ENCODE measurements at regions not wholly inside any gene's neighbourhood (a gene's known extent, or its start where the extent isn't known, plus 50 kb on each side); places are given as distances from the start of the nearest gene placed in this dataset.

- Histone ChIP-seq H3K27ac (no peak overlapping the region), H3K27me3 (no peaks in the 10 kb centered on the region), H3K4me1 (no peaks in the 10 kb centered on the region), H3K36me3 (no peaks in the 10 kb centered on the region), H3K4me3 (no peak overlapping the region), H3K9me3 (no peaks in the 10 kb centered on the region)
- TF ChIP-seq POLR2A (IDR thresholded peaks at IDR 0.05) (no peak), CTCF (IDR thresholded peaks at IDR 0.05) (no peak)
- intact Hi-C loops (cut with DNase I): no loop called here
- no peak for DNase-seq
- ATAC-seq: no peak
- WGBS (ENCODE audit: insufficient coverage, low coverage, low lambda C conversion rate, missing lambda C conversion rate): 27% methylated on average over 5 of the region's 5 CpGs
These were observed 922.9 kb downstream of the EFNB2 start for GRCh38 chr13:105612541-105612940.

- TF ChIP-seq CTCF (IDR thresholded peaks at IDR 0.05) (no peak), POLR2A (IDR thresholded peaks at IDR 0.05) (no peak)
- H3K4me3 ChIP-seq: no peak overlapping the region
- no peaks in the 10 kb centered on the region for H3K9me3 ChIP-seq
- no peaks in the 10 kb centered on the region for H3K27me3 ChIP-seq
- intact Hi-C loops (cut with DNase I): no loop called here
- WGBS (ENCODE audit: insufficient coverage, low coverage, low lambda C conversion rate, missing lambda C conversion rate): 20% methylated on average over 5 of the region's 5 CpGs
- no peaks in the 10 kb centered on the region for H3K36me3 ChIP-seq
- no peak overlapping the region for H3K27ac ChIP-seq
- H3K4me1 ChIP-seq: no peaks in the 10 kb centered on the region
- DNase-seq (no peak), ATAC-seq (no peak)
These were observed 924.0 kb downstream of the EFNB2 start for GRCh38 chr13:105611424-105611823.

GRCh38 chr13:105608104-105608503, 927.4 kb downstream of the EFNB2 start:
- Histone ChIP-seq H3K27ac (no peak overlapping the region), H3K4me3 (no peak overlapping the region), H3K9me3 (no peaks in the 10 kb centered on the region), H3K36me3 (no peaks in the 10 kb centered on the region), H3K27me3 (no peaks in the 10 kb centered on the region), H3K4me1 (no peaks in the 10 kb centered on the region)
- 33% methylated on average over 2 of the region's 2 CpGs for WGBS (ENCODE audit: insufficient coverage, low coverage, low lambda C conversion rate, missing lambda C conversion rate)
- DNase-seq: no peak
- ATAC-seq: no peak
- TF ChIP-seq CTCF (IDR thresholded peaks at IDR 0.05): no peak
- no peak for TF ChIP-seq POLR2A (IDR thresholded peaks at IDR 0.05)
- intact Hi-C loops (cut with DNase I): no loop called here

- no peaks in the 10 kb centered on the region for H3K27me3 ChIP-seq
- H3K4me3 ChIP-seq: no peak overlapping the region
- DNase-seq (no peak), ATAC-seq (no peak)
- H3K27ac ChIP-seq: no peak overlapping the region
- H3K4me1 ChIP-seq: no peaks in the 10 kb centered on the region
- H3K9me3 ChIP-seq: no peaks in the 10 kb centered on the region
- intact Hi-C loops (cut with DNase I): no loop called here
- TF ChIP-seq POLR2A (IDR thresholded peaks at IDR 0.05) (no peak), CTCF (IDR thresholded peaks at IDR 0.05) (no peak)
- no peaks in the 10 kb centered on the region for H3K36me3 ChIP-seq
- WGBS (ENCODE audit: insufficient coverage, low coverage, low lambda C conversion rate, missing lambda C conversion rate): 63% methylated on average over 2 of the region's 2 CpGs
These were observed 928.0 kb downstream of the EFNB2 start for GRCh38 chr13:105607426-105607825.

GRCh38 chr13:105607016-105607415, 928.4 kb downstream of the EFNB2 start:
- DNase-seq: no peak
- Histone ChIP-seq H3K27ac (no peak overlapping the region), H3K9me3 (no peaks in the 10 kb centered on the region), H3K27me3 (no peaks in the 10 kb centered on the region), H3K36me3 (no peaks in the 10 kb centered on the region), H3K4me1 (no peaks in the 10 kb centered on the region), H3K4me3 (no peak overlapping the region)
- TF ChIP-seq POLR2A (IDR thresholded peaks at IDR 0.05) (no peak), CTCF (IDR thresholded peaks at IDR 0.05) (no peak)
- no peak for ATAC-seq
- 3% methylated on average over 2 of the region's 2 CpGs for WGBS (ENCODE audit: insufficient coverage, low coverage, low lambda C conversion rate, missing lambda C conversion rate)
- intact Hi-C loops (cut with DNase I): no loop called here

Measured in right lobe of liver (tissue), 6 donors.